ENCODE measurements at regions not wholly inside any gene's neighbourhood (a gene's known extent, or its start where the extent isn't known, plus 50 kb on each side); places are given as distances from the start of the nearest gene placed in this dataset.

- TF ChIP-seq CTCF (IDR thresholded peaks at IDR 0.05; ENCODE audit: borderline replicate concordance, extremely low read depth, low read length, poor library complexity, severe bottlenecking) (no peak), EZH2 (IDR thresholded peaks at IDR 0.05; ENCODE audit: borderline replicate concordance, low read depth, low read length, severe bottlenecking) (no peak)
Measured at GRCh38 chr14:28120391-28120790, 646.2 kb upstream of the FOXG1 start.
